ENCODE measurements at regions not wholly inside any gene's neighbourhood (a gene's known extent, or its start where the extent isn't known, plus 50 kb on each side); places are given as distances from the start of the nearest gene placed in this dataset.
"Not testable (repeated sequence)": the region's sequence is repeated elsewhere in the genome, so short reads cannot be mapped to it uniquely, and the experiment has no call there.

DNA sequence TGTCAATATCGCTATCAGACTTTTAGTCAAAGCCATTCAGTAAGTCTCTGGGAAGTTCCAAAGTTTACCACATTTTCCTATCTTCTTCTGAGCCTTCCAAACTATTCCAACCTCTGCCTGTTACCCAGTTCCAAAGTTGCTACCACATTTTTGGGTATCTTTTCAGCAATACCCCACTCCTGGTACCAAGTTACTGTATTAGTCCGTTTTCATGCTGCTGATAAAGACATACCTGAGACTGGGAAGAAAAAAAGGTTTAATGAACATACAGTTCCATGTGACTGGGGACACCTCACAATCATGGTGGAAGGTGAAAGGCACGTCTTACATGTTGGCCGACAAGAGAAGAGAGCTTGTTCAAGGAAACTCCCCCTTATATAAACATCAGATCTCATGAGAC is 307.2 kb downstream of the OXSM start:
- TF ChIP-seq POLR2A, TAF1, POLR2AphosphoS5 (IDR thresholded peaks at IDR 0.05; ENCODE audit: low read depth, low read length): not testable (repeated sequence)

All from GM12891 (cell line).